IPS-18a (cell line): ENCODE measurements at regions not wholly inside any gene's neighbourhood (a gene's known extent, or its start where the extent isn't known, plus 50 kb on each side); places are given as distances from the start of the nearest gene placed in this dataset.

ENCODE experiments used
- H3K27ac ChIP-seq: one replicate; pipeline ENCODE4 v1.5.1; 2013; ENCODE audit warnings: low read length
- H3K27me3 ChIP-seq: one replicate; pipeline ENCODE4 v1.6.1; 2013; ENCODE audit warnings: mild to moderate bottlenecking, low read length; ENCODE audit not compliant: control insufficient read depth, insufficient read depth
- H3K36me3 ChIP-seq: one replicate; pipeline ENCODE4 v1.6.1; 2013; ENCODE audit warnings: low read depth, low read length; ENCODE audit not compliant: control insufficient read depth
- H3K4me1 ChIP-seq: one replicate; pipeline ENCODE4 v1.6.1; 2013; ENCODE audit warnings: low read depth, low read length; ENCODE audit not compliant: control insufficient read depth
- H3K4me3 ChIP-seq: one replicate; pipeline ENCODE4 v1.5.1; 2013; ENCODE audit warnings: low read length
- H3K9ac ChIP-seq: one replicate; pipeline ENCODE4 v1.6.1; 2013; ENCODE audit warnings: mild to moderate bottlenecking, low read length, moderate library complexity
- H3K9me3 ChIP-seq: one replicate; pipeline ENCODE4 v1.6.1; 2013; ENCODE audit warnings: low read depth, low read length; ENCODE audit not compliant: control insufficient read depth

- Histone ChIP-seq H3K27ac (no peak overlapping the region), H3K9ac (no peak overlapping the region), H3K4me3 (no peak overlapping the region), H3K36me3 (no peaks in the 10 kb centered on the region), H3K4me1 (no peaks in the 10 kb centered on the region), H3K9me3 (no peaks in the 10 kb centered on the region), H3K27me3 (no peaks in the 10 kb centered on the region)
Measured at GRCh38 chr12:105846331-105846730, 292.4 kb downstream of the NUAK1 start.

DNA sequence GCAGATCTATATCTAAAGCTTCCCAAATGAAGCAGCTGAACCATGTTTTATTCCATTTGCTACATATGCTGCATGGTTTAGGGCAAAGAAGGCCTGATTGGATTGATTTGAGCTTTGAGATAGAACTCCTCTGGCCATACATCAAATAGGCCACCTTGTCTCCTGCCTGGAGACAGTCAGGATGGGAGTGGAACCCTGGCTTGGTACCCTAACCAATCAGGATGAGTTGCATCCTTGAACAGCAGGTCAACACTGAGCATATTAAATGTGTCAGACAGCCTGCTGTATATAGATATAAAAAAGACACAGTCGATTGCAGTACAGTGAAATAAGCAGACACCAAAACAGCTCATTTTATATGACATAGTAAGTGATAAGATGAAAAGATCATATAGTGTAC lies 291.7 kb downstream of the NUAK1 start:
- no peak overlapping the region for H3K4me3 ChIP-seq
- H3K36me3 ChIP-seq: no peaks in the 10 kb centered on the region
- no peaks in the 10 kb centered on the region for H3K4me1 ChIP-seq
- H3K9me3 ChIP-seq: no peaks in the 10 kb centered on the region
- no peaks in the 10 kb centered on the region for H3K27me3 ChIP-seq
- H3K27ac ChIP-seq: no peak overlapping the region
- H3K9ac ChIP-seq: no peak overlapping the region

DNA sequence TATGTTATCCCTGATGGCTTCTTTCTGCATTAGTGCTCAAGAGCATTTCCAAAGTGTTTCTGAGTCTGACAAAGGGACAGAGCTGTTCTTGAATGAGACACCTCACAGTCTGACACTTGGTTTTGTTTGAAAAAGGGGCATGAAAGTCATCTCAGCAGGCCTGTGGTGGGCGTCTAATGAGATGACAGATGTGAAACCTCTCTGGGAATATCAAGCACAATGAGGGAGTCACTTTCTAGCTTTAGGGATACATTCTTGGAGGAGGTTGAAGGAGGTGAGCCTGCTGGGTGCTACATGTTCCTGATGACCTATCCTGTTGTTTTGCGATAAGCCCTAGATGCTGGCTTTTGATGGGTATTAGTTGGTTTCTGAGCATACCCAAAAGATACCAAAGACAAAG lies 290.5 kb downstream of the NUAK1 start:
- Histone ChIP-seq H3K9me3 (no peaks in the 10 kb centered on the region), H3K9ac (no peak overlapping the region), H3K27ac (no peak overlapping the region), H3K4me1 (no peaks in the 10 kb centered on the region), H3K36me3 (no peaks in the 10 kb centered on the region), H3K4me3 (no peak overlapping the region), H3K27me3 (no peaks in the 10 kb centered on the region)

DNA sequence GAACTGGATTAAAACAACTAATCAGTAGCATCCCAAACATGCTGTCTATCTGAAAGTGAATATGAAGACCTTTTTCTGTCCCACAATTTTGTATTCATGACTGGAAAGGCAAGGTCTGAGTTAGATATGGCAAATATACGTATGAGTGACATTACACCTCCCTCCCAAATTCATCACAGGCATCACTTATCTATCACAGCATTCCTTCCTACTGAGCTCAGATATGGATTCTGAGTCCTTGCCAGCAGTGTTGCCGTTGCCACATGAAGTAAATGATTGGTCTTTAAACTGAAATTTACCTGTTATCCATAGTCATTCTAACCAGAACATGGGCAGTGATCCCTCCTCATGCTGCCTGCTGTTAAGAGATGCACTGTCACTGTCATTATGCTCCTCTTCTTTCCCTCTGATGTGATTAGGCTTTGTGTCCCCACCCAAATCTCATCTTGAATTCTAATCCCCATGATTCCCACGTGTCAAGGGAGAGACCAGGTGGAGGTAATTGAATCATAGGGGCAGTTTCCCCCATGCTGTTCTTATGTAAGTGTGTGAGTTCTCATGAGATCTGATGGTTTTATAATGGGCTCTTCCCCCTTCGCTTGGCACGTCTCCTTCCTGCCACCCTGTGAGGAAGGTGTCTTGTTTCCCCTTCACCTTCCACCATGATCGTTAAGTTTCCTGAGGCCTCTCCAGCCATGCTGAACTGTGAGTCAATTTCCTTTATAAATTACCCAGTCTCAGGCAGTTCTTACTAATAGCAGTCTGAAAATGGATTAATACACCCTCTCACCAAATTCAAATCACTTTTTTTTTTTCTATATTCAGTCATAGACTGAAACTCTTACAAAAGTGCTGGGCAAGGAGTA lies 288.4 kb downstream of the NUAK1 start:
- H3K4me1 ChIP-seq: no peaks in the 10 kb centered on the region
- H3K9ac ChIP-seq: no peak overlapping the region
- H3K9me3 ChIP-seq: no peaks in the 10 kb centered on the region
- no peak overlapping the region for H3K27ac ChIP-seq
- no peaks in the 10 kb centered on the region for H3K36me3 ChIP-seq
- no peaks in the 10 kb centered on the region for H3K27me3 ChIP-seq
- H3K4me3 ChIP-seq: no peak overlapping the region

DNA sequence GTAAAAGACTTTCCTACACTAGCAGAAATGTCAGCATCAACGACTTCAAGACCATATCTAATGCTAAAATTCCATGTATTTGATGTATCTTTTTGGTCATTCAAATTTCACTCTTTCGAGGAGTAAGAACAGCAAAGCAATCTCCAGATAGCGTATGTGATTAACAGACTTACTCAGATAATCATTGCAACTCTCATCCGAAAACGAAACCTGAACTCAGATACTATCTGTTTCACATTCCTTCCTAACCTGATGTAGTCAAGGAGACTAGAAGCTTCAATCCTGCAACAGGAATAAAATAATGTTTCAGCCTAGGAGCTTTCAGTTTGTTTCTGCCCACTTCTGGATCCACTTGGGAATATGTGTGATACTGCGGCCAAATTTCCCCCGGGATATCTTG lies 286.3 kb downstream of the NUAK1 start:
- Histone ChIP-seq H3K36me3 (no peaks in the 10 kb centered on the region), H3K9me3 (no peaks in the 10 kb centered on the region), H3K9ac (no peak overlapping the region), H3K4me1 (no peaks in the 10 kb centered on the region), H3K27me3 (no peaks in the 10 kb centered on the region), H3K27ac (no peak overlapping the region), H3K4me3 (no peak overlapping the region)

GRCh38 chr12:105852951-105853350 lies 285.8 kb downstream of the NUAK1 start:
- Histone ChIP-seq H3K36me3 (no peaks in the 10 kb centered on the region), H3K4me1 (no peaks in the 10 kb centered on the region), H3K9me3 (no peaks in the 10 kb centered on the region)

GRCh38 chr12:105854071-105854470 lies 284.7 kb downstream of the NUAK1 start:
- Histone ChIP-seq H3K27me3 (no peaks in the 10 kb centered on the region), H3K36me3 (no peaks in the 10 kb centered on the region), H3K4me1 (no peaks in the 10 kb centered on the region), H3K9me3 (no peaks in the 10 kb centered on the region), H3K27ac (no peak overlapping the region), H3K9ac (no peak overlapping the region), H3K4me3 (no peak overlapping the region)

More at GRCh38 chr12:105852951-105853350, 285.8 kb downstream of the NUAK1 start:
- Histone ChIP-seq H3K4me3 (no peak overlapping the region), H3K9ac (no peak overlapping the region), H3K27ac (no peak overlapping the region), H3K27me3 (no peaks in the 10 kb centered on the region)

GRCh38 chr12:105855361-105856047 lies 283.2 kb downstream of the NUAK1 start:
- Histone ChIP-seq H3K27ac (no peak overlapping the region), H3K36me3 (no peaks in the 10 kb centered on the region), H3K4me3 (no peak overlapping the region), H3K27me3 (no peaks in the 10 kb centered on the region), H3K9ac (no peak overlapping the region), H3K4me1 (no peaks in the 10 kb centered on the region), H3K9me3 (no peaks in the 10 kb centered on the region)

- H3K4me1 ChIP-seq: peaks cover under 1% of the 10 kb centered on the region
- H3K4me3 ChIP-seq: no peak overlapping the region
- H3K9me3 ChIP-seq: no peaks in the 10 kb centered on the region
- H3K27ac ChIP-seq: no peak overlapping the region
- no peak overlapping the region for H3K9ac ChIP-seq
- no peaks in the 10 kb centered on the region for H3K36me3 ChIP-seq
- H3K27me3 ChIP-seq: no peaks in the 10 kb centered on the region
Measured at GRCh38 chr12:105856048-105856405, 282.7 kb downstream of the NUAK1 start.

- Histone ChIP-seq H3K27ac (no peak overlapping the region), H3K27me3 (no peaks in the 10 kb centered on the region), H3K4me3 (no peak overlapping the region), H3K36me3 (no peaks in the 10 kb centered on the region), H3K9ac (no peak overlapping the region), H3K9me3 (no peaks in the 10 kb centered on the region), H3K4me1 (peaks cover 5% of the 10 kb centered on the region)
Measured at GRCh38 chr12:105858981-105859710, 279.6 kb downstream of the NUAK1 start.

DNA sequence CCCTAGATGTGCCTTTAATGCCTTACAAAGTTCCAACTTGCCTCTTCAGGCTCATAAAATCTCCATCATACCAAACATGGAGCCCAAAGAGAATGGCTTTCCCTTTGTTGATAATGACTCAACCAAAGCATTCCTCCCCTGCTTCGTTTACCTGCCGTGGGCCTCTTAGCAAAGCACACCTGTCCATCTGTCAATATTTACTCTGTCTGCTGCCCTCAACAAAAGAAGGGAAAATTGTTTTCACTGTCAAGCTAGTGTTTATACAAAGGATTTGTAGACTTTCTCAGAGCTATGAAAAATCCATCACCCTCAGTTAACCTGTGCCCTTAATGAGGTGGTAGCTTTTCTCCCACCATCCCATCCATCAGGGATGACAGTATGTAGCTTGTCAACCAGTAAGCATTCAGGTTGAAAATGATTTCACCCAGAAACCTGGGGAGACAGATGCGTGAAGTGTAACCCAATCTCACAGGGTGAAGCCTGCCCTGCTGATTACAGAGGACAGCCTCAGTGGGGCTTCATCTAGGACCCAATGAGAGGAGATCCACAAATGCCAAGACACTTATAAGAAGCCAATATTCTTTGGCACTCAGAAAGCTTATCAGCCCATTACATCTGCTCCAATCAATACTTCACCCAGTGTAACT lies 278.1 kb downstream of the NUAK1 start:
- H3K27me3 ChIP-seq: no peaks in the 10 kb centered on the region
- H3K9me3 ChIP-seq: no peaks in the 10 kb centered on the region
- no peak overlapping the region for H3K27ac ChIP-seq
- peaks cover 5% of the 10 kb centered on the region for H3K4me1 ChIP-seq
- H3K36me3 ChIP-seq: no peaks in the 10 kb centered on the region
- H3K4me3 ChIP-seq: no peak overlapping the region
- H3K9ac ChIP-seq: no peak overlapping the region
